ENCODE measurements at regions not wholly inside any gene's neighbourhood (a gene's known extent, or its start where the extent isn't known, plus 50 kb on each side); places are given as distances from the start of the nearest gene placed in this dataset.

DNA sequence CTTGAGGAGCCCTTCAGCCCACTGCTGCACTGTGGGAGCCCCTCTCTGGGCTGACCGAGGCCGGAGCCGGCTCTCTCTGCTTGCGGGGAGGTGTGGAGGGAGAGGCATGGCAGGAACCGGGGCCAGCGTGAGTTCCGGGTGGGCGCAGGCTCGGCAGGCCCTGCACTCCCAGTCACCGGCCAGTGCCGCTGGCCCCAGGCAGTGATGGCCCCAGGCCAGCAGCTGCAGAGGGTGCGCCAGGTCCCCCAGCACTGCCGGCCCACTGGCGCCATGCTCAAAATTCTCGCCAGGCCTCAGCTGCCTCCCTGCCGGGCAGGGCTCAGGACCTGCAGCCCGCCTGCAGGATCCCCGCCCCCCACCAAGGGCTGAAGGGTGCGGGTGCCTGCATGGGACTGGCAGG lies 128.4 kb upstream of the STARD3NL start:
- no peak for DNase-seq
- H3K36me3 Mint-ChIP-seq (ENCODE audit: insufficient read depth, unreplicated experiment): no peaks in the 10 kb centered on the region
- intact Hi-C loops (cut with micrococcal nuclease; ENCODE audit: unreplicated experiment): no loop called here
- CTCF ChIA-PET: no interaction called here
- no peak overlapping the region for H3K27ac Mint-ChIP-seq (ENCODE audit: unreplicated experiment)
- H3K9me3 Mint-ChIP-seq (ENCODE audit: low read depth, unreplicated experiment): peaks cover 8% of the 10 kb centered on the region
- BruUV-seq (replicated peaks): no TSS peak
- H3K4me1 Mint-ChIP-seq (ENCODE audit: low read depth, unreplicated experiment): no peaks in the 10 kb centered on the region
- peaks cover 12% of the 10 kb centered on the region for H3K27me3 Mint-ChIP-seq (ENCODE audit: unreplicated experiment)
- no peak overlapping the region for H3K4me3 Mint-ChIP-seq (ENCODE audit: low read depth, unreplicated experiment)
- TF ChIP-seq, protein P1, sequence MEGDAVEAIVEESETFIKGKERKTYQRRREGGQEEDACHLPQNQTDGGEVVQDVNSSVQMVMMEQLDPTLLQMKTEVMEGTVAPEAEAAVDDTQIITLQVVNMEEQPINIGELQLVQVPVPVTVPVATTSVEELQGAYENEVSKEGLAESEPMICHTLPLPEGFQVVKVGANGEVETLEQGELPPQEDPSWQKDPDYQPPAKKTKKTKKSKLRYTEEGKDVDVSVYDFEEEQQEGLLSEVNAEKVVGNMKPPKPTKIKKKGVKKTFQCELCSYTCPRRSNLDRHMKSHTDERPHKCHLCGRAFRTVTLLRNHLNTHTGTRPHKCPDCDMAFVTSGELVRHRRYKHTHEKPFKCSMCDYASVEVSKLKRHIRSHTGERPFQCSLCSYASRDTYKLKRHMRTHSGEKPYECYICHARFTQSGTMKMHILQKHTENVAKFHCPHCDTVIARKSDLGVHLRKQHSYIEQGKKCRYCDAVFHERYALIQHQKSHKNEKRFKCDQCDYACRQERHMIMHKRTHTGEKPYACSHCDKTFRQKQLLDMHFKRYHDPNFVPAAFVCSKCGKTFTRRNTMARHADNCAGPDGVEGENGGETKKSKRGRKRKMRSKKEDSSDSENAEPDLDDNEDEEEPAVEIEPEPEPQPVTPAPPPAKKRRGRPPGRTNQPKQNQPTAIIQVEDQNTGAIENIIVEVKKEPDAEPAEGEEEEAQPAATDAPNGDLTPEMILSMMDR (IDR thresholded peaks at IDR 0.05; ENCODE audit: unreplicated experiment): no peak

DNA sequence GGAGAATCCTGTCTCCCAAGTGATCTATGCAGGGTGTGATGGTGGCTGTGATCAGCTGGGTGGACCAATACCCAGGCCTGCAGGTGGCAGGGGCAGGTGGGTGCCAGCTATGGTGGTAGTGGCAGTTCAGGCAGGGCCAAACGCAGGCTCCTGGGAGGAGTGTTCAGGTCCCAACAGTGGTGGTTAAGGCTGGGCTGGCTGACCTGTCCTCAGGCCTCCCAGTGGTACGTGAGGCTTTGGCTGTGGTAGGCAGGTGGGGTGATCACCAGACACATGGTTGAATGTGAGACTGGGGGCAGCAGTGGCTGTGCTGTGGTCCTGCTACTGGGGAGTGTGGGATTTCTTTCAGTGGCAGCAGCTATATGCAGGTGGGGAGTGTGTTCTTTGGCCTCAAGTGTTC lies 126.7 kb upstream of the STARD3NL start:
- Mint-ChIP-seq H3K4me3 (ENCODE audit: low read depth, unreplicated experiment) (no peak overlapping the region), H3K27me3 (ENCODE audit: unreplicated experiment) (peaks cover 12% of the 10 kb centered on the region), H3K36me3 (ENCODE audit: insufficient read depth, unreplicated experiment) (no peaks in the 10 kb centered on the region), H3K4me1 (ENCODE audit: low read depth, unreplicated experiment) (no peaks in the 10 kb centered on the region), H3K9me3 (ENCODE audit: low read depth, unreplicated experiment) (peaks cover 8% of the 10 kb centered on the region), H3K27ac (ENCODE audit: unreplicated experiment) (no peak overlapping the region)
- no TSS peak for BruUV-seq (replicated peaks)
- CTCF ChIA-PET: no interaction called here
- TF ChIP-seq, protein P1 (IDR thresholded peaks at IDR 0.05; ENCODE audit: unreplicated experiment): no peak
- intact Hi-C loops (cut with micrococcal nuclease; ENCODE audit: unreplicated experiment): no loop called here
- DNase-seq: no peak

DNA sequence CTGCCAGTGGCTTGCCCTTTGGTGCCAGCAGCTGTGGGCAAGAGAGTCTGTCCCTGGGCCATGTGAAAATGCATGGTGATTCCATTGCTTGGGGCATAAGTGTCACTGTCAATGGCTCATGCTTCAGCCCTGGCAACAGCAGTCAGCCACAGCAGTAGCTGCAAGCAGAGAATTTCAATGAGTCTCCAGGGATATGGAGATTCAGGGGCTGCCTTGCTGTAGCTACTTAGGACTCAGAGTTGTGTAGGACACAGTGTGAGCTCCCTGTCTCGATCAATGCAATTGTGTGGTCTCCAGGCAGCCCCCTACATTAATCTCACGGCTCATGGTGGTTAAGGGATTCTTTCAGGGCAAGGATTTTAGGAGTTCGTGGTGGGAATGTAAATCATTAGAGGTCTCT lies 126.3 kb upstream of the STARD3NL start:
- TF ChIP-seq, protein P1 (IDR thresholded peaks at IDR 0.05; ENCODE audit: unreplicated experiment): no peak
- no peak for DNase-seq
- CTCF ChIA-PET: no interaction called here
- BruUV-seq (replicated peaks): no TSS peak
- Mint-ChIP-seq H3K4me3 (ENCODE audit: low read depth, unreplicated experiment) (no peak overlapping the region), H3K9me3 (ENCODE audit: low read depth, unreplicated experiment) (peaks cover 8% of the 10 kb centered on the region), H3K4me1 (ENCODE audit: low read depth, unreplicated experiment) (no peaks in the 10 kb centered on the region), H3K27me3 (ENCODE audit: unreplicated experiment) (peaks cover 12% of the 10 kb centered on the region), H3K27ac (ENCODE audit: unreplicated experiment) (no peak overlapping the region), H3K36me3 (ENCODE audit: insufficient read depth, unreplicated experiment) (no peaks in the 10 kb centered on the region)
- intact Hi-C loops (cut with micrococcal nuclease; ENCODE audit: unreplicated experiment): no loop called here

DNA sequence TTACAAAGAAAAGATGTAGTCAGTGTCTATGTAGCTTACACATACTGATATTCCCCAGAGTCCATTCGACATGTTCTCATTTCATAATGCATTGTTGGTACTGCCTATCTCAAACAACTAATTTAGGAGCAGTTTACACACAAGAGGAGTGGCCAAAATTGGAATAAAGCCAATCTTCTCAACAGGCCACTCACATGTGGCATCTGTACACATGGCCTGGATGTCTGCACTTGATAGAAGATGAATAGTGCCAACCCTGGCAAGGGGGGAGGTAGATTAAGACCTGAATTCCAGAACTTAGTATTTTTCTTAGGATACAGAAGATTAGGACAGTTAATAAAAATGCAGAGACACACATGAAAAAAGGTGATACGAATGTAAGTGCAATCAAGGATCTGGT lies 125.3 kb upstream of the STARD3NL start:
- no peak overlapping the region for H3K4me3 Mint-ChIP-seq (ENCODE audit: low read depth, unreplicated experiment)
- BruUV-seq (replicated peaks): no TSS peak
- H3K36me3 Mint-ChIP-seq (ENCODE audit: insufficient read depth, unreplicated experiment): no peaks in the 10 kb centered on the region
- intact Hi-C loops (cut with micrococcal nuclease; ENCODE audit: unreplicated experiment): no loop called here
- no peaks in the 10 kb centered on the region for H3K4me1 Mint-ChIP-seq (ENCODE audit: low read depth, unreplicated experiment)
- DNase-seq: no peak
- H3K27me3 Mint-ChIP-seq (ENCODE audit: unreplicated experiment): peaks cover 12% of the 10 kb centered on the region
- TF ChIP-seq, protein P1 (IDR thresholded peaks at IDR 0.05; ENCODE audit: unreplicated experiment): no peak
- H3K27ac Mint-ChIP-seq (ENCODE audit: unreplicated experiment): no peak overlapping the region
- CTCF ChIA-PET: no interaction called here
- H3K9me3 Mint-ChIP-seq (ENCODE audit: low read depth, unreplicated experiment): peaks cover 8% of the 10 kb centered on the region

All from Calu3 (cell line).